Astrocyte (in vitro differentiated cells and primary cell): ENCODE measurements at regions not wholly inside any gene's neighbourhood (a gene's known extent, or its start where the extent isn't known, plus 50 kb on each side); places are given as distances from the start of the nearest gene placed in this dataset.

Source experiments
- EZH2 ChIP-seq: IDR thresholded peaks from 2 replicates; pipeline ENCODE4 v1.6.1; 2012; ENCODE audit warnings: mild to moderate bottlenecking, low read length, inconsistent platforms; ENCODE audit not compliant: insufficient read depth
- TF ChIP-seq, protein P1 (sequence below): IDR thresholded peaks from 2 replicates; pipeline ENCODE4 v1.5.1; 2011; ENCODE audit warnings: low read depth, mild to moderate bottlenecking, inconsistent platforms, low read length, moderate library complexity; ENCODE audit not compliant: insufficient read depth

- TF ChIP-seq, protein P1, sequence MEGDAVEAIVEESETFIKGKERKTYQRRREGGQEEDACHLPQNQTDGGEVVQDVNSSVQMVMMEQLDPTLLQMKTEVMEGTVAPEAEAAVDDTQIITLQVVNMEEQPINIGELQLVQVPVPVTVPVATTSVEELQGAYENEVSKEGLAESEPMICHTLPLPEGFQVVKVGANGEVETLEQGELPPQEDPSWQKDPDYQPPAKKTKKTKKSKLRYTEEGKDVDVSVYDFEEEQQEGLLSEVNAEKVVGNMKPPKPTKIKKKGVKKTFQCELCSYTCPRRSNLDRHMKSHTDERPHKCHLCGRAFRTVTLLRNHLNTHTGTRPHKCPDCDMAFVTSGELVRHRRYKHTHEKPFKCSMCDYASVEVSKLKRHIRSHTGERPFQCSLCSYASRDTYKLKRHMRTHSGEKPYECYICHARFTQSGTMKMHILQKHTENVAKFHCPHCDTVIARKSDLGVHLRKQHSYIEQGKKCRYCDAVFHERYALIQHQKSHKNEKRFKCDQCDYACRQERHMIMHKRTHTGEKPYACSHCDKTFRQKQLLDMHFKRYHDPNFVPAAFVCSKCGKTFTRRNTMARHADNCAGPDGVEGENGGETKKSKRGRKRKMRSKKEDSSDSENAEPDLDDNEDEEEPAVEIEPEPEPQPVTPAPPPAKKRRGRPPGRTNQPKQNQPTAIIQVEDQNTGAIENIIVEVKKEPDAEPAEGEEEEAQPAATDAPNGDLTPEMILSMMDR: no peak
- TF ChIP-seq EZH2: no peak
These were observed 140.3 kb downstream of the RPLP1 start for GRCh38 chr15:69592954-69593353.
